Fibroblast of the aortic adventitia (primary cell): ENCODE measurements at regions not wholly inside any gene's neighbourhood (a gene's known extent, or its start where the extent isn't known, plus 50 kb on each side); places are given as distances from the start of the nearest gene placed in this dataset.
"Not testable (repeated sequence)": the region's sequence is repeated elsewhere in the genome, so short reads cannot be mapped to it uniquely, and the experiment has no call there.

Experiments
- DNase-seq: peaks from one replicate; pipeline ENCODE4 v3.0.0-alpha.2; 2010; ENCODE audit warnings: low read depth
- H3K4me3 ChIP-seq: 2 replicates; pipeline ENCODE4 v1.5.1; 2011; ENCODE audit warnings: low read depth, mild to moderate bottlenecking, control low read depth, low read length, moderate library complexity
- TF ChIP-seq, protein P1 (sequence below): IDR thresholded peaks from 2 replicates; pipeline ENCODE4 v1.5.1; 2011; ENCODE audit warnings: mild to moderate bottlenecking, low read length, control low read depth, inconsistent platforms; ENCODE audit not compliant: insufficient read depth

DNA sequence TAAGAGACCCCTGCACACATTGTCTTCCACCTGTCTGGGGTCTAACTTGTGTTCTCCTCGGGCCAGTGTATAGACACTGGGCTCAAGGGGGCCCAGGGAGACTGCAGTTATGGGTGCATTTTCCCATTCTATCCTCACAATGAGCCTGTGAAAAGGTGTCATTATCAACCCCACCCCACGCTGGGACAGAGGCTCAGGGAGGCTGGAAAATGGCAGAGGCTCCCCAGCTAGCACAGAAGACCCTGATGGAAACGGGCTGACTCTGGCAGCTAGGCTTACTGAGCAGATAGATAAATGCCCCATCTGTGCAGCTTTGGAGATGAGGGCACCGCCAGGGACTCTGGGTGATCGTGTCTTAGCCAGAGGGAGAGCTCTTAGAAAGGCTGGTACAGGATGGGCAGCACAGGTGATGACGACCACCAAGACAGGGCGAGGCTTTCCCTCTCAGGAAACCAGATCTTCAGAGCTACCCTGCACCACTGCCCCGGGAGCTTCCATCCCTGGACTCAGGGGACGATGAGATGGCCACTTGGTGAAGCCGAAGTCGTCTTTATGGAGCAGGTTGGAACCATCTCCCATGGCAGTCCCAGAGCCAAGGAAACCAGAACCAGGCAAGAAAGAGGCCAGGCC lies 58.2 kb upstream of the CHST15 start:
- DNase-seq, result no peak
- no peak overlapping the region for H3K4me3 ChIP-seq
- TF ChIP-seq, protein P1, sequence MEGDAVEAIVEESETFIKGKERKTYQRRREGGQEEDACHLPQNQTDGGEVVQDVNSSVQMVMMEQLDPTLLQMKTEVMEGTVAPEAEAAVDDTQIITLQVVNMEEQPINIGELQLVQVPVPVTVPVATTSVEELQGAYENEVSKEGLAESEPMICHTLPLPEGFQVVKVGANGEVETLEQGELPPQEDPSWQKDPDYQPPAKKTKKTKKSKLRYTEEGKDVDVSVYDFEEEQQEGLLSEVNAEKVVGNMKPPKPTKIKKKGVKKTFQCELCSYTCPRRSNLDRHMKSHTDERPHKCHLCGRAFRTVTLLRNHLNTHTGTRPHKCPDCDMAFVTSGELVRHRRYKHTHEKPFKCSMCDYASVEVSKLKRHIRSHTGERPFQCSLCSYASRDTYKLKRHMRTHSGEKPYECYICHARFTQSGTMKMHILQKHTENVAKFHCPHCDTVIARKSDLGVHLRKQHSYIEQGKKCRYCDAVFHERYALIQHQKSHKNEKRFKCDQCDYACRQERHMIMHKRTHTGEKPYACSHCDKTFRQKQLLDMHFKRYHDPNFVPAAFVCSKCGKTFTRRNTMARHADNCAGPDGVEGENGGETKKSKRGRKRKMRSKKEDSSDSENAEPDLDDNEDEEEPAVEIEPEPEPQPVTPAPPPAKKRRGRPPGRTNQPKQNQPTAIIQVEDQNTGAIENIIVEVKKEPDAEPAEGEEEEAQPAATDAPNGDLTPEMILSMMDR, result no peak

DNA sequence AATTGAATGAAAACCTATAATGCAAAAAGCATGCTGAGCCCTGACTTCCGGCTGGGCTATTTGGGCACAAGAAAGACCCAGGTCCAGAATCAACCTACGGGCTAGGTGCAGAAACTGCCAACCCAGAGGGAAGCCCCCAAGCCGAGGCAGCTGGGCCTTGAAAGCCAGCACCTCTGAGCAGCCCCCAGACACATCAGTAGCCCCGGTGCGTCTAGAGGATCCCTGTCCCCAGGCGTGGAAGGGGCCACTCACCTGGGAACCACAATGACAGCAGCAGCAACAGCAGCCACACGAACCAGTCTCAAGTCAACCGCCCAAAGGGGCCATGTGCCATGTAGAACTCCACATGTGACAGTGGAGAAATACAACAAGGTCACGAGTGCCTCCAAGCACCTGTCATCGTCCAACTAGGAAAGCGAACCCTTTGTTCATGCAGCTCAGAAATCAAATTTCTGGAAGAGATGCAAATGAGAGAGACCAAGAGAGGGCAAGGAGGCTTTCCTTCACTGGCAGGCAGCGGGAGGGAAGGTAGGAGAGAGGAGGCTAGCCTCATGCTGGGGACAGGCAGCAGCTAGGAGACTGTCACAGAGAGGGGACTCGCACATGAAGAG lies 57.5 kb upstream of the CHST15 start:
- H3K4me3 ChIP-seq, result no peak overlapping the region
- DNase-seq, result no peak
- TF ChIP-seq, protein P1, result no peak

DNA sequence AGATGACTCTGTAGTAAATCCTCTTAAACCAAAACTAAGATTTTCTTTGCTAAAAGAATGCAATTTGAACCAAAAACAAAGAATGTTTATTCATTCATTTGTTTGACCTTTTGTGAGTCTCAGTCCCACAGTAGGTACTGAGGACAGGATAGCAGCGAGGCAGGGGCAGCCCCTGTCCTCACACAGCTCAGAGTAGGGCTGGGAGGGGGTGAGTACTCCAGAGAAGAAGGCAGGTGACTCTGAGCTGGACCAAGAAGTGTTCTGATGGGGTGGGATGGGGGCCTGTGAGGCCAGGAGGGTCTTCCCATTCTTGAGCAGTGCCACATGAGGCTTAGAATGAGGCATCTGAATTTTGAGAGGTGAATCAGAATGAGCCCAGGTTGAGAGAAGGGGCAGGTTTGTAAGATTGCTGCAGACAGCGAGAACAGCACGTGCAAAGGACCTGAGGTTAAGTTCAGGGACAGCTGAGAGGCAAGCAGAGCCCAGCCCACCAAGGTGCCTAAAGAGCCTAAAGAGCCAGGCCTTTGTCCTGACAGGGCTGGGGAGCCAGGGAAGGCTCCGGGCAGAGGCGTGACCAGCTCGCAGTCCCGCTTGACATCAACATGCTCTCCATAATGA lies 56.9 kb upstream of the CHST15 start:
- no peak for DNase-seq
- TF ChIP-seq, protein P1, result no peak
- no peak overlapping the region for H3K4me3 ChIP-seq

DNA sequence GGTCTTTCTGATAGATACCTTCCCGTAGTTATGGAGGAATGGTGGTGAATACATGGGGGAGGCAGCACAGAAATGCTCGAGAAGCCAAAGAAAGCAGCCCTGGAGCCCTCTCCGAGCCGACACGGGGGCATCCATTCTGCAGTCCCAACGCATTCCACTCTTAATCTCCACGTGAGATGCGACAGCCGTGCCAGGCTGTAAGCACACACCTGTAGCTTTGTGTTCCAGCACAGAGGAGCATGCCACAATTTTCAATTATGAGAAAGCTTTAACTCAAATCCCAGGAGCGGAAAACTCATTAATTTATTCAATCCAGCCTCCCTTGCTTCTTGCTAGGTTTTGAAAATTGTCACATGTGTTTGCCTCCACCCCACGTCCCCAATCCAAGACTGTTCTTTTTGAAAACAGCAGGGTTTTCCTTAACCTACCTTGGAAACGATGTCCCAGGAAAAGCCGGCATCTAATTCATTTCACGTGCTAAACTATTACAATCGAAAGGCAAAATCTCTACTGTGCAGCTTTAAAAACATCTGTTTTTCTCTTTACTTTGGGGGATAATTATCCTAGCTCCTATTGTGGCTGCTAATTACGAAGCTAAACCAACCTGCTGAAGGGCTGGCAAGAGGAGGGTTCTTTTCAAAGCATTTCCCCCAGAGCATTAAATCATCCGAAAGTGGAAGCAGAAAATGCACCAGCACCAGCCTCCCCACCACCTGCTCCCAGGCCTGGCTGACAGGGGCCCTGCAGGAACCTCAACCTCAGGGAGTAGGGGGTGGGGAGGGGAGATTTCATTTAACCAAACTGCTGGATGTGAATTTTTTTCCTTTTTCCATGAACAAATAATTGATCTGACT lies 56.0 kb upstream of the CHST15 start:
- TF ChIP-seq, protein P1, result no peak
- H3K4me3 ChIP-seq, result no peak overlapping the region
- DNase-seq, result no peak

DNA sequence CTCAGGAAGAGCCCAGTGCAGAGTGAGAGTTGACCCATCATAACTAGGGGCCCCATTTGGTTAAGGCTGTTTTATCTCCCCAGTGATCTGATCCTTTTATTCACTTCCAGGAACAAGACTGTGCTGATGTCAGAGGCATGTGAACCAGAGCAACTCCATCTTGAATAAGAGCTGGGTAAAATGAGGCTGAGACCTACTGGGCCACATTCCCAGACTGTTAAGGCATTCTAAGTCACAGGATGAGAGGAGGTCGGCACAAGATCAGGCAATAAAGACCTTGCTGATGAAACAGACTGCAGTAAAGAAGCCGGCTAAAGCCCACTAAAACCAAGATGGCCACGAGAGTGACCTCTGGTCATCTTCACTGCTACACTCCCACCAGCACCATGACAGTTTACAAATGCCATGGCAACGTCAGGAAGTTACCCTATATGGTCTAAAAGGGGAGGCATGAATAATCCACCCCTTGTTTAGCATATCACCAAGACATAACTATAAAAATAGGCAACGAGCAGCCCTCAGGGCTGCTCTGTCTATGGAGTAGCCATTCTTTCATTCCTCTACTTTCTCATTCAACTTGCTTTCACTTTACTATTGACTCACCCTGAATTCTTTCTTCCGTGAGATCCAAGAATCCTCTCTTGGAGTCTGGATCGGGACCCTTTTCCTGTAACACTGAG lies 55.3 kb upstream of the CHST15 start:
- H3K4me3 ChIP-seq, result not testable (repeated sequence)

DNA sequence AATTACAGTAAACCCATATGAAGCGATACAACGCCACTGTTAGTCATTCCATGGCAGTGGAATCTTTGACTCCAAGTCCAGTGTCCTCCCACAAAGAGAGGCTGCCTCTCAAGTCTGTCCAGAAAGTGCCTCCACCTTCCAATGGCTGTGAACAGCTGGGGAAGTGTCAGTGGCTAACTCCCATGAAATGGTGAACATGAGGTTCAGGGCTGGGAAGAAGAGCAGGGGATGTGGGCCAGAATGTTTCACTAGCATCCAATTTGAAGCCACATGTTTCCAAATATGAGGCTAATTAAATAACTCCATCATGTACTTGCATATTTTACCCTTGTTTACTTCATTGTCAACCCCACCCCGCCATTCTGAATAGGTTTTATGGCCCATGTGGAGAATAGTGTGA lies 53.1 kb upstream of the CHST15 start:
- H3K4me3 ChIP-seq, result no peak overlapping the region
- no peak for DNase-seq
- TF ChIP-seq, protein P1, result no peak

More for the DNA sequence above, 55.3 kb upstream of the CHST15 start:
- DNase-seq, result not testable (repeated sequence)
